ENCODE measurements at regions not wholly inside any gene's neighbourhood (a gene's known extent, or its start where the extent isn't known, plus 50 kb on each side); places are given as distances from the start of the nearest gene placed in this dataset.
A peak's percentile ranks its signal among the peaks of the same experiment; 100 is the strongest.

DNA sequence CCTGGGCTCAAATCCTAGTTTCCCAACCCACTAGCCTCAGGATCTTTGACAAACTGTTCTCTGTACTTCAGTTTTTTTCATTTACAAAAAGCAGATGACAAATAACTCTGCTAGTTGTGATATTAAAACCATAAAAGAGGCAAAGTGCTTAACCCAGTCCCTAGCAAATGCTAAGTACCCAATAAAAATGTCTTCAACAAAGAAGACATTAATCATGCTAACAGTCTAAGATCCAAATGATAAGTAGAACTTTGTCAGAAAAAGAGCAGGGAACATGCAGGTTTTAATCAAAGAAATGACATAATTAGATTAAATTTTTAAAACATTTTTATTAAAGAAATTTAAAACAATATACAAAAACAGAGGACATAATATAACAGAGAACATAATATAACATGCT, 203.0 kb upstream of the ADRA1B start:
- no peak for DNase-seq

DNA sequence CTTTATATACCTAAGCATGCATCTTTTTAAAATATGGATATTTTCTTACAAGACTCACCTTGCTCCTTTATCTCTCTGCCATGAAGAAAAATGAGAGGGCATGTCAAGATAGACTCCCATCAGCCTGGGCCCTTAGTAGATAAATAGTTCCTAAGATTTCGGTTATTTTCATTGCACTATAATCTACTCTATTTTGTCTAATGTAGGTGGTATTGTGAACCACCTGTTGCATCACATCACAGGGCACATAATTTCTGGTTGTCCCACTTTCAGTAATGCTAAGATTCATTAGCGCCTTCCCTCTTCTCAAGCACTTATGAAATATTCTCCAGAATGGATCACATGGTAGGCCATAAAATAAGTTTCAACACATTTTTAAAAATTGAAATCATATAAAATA, 202.5 kb upstream of the ADRA1B start:
- no peak for DNase-seq

DNA sequence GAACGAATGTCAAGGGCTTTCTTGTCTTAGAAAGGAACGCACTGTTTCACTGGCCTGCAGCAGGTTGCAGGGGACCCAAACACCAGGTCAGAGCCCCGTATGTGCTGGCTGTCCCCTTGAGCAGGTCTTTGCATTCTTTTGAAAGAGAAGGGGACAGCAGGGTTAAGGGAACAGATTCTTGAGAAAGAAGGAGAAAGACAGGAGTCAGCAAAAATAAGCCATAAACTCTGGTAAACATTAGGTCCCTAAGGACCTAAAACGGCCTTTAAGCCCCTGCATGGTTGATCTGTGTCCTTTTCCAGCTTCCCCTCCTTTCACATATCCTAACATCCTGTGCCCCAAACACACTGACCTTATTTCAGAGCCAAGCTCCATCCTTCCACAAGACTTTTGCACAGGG, 190.8 kb upstream of the ADRA1B start:
- no peak for DNase-seq

DNA sequence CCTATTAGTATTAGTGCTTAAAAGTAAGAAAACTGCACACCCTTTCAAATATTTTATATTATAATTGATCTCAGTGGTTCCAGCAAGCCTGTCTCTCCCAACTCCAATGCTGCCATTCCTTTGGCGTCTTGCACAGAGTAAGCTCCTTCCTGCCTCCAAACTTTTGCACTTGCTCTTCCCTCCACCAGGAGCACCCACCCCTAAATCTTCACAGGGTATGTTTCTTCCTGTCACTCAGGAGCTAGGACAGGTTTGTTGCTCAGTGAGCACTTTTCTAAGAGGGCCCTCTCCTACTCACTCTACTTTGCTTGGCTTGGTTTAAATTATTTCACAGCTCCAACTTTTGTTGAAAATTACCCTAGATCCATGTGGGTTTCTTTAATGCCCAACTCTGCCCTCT, 189.1 kb upstream of the ADRA1B start:
- no peak for DNase-seq

DNA sequence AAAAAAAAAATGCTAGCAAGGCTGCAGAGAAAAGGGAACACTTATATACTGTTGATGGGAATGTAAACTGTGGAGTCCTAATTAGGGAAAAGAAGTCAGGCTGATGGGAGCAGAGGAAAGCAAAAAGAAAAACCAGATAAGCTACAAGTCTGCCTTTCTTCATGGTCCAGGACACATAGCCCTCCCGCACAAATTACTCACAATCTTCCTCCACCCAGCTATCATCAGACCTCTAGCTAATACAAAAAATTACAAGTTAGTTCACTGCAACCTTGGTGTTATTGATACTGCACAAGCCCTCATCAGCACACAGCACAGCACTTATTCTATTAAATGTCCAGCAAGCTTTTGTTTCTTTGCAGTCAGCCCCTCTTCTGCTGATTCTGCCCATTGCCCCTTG, 186.0 kb upstream of the ADRA1B start:
- no peak for DNase-seq

DNA sequence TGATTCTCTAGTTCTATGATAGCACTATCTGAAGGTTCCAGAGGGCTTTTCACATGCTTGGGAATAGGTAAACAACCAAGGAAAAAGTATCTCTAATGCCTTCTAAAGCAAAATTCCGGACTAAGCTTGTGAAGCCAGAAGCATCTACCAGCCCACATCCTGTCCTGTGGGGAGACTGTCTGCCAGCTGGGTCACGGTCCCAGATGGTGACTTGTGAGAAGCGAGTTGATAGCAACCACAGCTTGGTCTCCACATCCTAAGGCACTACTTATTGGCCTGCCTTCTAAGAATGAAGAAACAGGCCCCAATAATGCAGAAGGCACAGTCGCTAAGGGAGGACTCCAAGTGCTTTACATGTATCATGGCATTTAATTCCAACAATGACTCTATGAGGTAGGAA, 184.1 kb upstream of the ADRA1B start:
- DNase-seq: peak; percentile 10

DNA sequence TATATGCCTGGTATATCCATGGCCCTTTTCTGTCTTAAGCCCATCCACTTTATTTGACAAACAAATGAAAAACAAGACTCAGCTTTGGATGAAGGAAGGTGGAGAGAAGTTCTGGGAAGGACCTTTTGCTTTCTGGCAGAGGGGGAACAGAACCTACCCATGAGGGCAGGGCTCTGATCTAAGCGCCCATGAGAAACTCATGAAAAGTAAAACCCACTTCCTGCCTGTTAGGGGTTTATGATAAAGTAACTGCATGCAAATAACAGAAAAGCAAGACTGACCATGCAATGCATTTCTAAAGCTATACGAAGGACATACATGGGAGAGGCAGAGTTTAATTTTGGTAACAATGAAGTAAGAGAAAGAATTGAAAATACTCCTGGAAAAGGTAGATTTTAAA, 181.9 kb upstream of the ADRA1B start:
- DNase-seq: no peak

DNA sequence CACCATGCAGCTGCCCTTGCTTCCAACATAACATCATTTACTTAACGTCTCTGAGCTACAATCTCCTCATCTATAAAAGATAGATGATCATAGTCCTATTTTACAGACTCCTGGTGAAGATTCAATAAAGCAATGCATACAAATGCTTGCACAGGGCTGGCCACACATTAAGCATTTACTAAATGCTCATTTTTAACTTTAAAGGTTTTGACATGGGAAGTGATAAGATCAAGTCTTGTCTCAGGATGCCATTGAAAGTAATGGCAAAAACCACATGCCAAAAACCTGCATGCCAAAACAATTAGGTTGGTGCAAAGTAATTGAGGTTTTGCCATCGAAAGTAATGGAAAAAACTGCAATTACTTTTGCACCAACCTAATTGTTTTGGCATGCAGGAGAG, 181.2 kb upstream of the ADRA1B start:
- DNase-seq: no peak

DNA sequence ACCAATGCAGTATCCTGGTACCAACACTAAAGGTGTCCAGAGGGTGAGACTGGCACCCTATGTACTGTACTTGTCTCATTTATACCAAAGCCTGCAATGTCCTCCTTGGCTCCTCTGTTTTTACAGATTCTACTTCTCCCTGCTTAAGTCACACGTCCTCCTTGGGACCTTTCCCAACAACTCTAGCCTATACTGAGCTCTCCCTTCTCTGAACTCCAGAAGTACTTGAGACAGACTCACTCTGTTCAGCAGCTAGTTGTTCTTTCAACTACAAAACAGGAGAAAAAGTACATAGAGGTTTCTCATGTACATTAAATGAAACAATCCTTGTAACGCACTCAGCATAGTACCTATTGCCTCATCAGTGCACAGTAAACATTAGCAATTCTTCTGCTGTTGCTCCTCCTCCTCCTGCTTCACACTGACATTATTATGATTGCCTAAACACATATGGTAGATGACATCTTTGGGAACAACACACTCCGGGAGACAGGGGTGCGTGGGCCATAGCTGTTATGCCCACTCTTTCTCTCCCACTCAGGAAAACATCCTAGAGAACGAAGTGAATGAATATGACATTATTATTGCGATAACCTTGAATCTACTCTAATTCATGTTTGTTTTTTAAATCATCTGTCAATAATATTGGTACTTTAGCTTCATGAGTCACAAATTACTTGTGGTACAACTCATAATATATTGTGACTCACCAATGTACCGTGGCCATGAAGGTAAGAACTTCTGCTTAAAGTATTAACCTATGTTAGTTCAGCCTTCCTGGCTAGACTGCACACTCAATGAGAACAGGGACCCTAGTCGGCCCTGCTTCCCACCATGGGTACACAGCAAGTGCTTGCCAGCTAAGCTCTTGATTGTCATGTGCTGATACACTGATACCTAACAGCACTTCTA, 180.3 kb upstream of the ADRA1B start:
- no peak for DNase-seq

DNA sequence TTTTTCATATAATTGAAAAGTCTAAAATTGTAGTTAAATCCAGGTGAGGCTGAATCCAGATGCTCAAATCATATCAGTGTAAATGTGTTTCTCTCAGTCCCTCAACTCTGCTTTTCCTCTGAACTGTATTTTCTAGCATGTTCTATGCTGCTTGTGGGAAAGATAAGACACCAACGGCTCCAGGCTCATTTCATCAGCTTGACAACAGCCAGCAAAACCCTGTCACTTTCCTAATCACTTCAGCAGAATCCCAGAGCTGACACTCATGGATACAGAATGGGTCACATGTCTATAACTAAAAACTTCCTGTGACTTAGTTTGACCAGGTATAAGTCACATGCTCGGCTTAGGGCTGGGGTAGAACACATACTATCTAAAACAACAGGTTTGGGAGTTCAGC, 179.4 kb upstream of the ADRA1B start:
- DNase-seq: no peak

DNA sequence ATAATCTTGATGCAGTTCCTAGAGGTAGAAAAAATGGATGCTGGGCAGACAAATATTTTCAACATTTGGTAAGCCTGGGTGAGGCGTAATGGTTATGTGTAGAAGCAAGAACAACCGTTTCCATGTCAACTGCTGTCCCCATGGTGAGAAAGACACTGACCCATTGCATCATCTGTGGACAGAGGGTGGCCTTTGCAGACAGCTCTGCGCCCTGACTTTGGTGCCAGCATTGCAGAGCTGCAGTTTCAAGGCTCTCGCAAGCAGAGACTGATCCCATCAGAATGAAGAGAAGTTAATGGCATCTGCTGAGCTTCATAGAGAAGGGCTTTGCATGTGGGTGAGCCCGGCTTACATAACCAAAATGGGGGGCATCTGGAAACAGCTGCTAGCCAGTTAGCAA, 179.0 kb upstream of the ADRA1B start:
- DNase-seq: no peak

DNA sequence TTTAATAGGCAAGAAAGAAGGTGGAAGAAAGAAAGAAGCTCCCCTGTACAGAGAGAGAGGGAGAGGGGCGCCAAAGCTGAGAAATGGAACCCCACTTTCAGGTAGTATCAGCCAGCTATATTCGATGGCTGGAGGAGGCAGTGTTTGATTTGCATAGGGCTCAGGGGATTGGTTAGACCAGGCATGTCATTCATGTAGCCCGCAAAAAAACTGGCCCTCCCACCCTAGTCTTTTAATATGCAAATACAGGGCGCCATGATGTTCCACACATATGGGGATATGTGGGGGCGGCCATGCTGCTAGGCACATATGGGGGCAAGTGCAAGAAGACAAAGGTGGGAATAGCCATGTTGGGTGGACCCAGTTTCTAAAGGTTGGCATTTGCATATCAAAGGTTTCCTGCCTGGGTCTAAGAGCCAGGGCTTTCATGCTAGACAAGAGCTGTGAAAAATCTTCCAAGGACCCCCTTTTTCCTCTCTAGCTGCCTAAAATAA, 174.4 kb upstream of the ADRA1B start:
- DNase-seq: no peak

DNA sequence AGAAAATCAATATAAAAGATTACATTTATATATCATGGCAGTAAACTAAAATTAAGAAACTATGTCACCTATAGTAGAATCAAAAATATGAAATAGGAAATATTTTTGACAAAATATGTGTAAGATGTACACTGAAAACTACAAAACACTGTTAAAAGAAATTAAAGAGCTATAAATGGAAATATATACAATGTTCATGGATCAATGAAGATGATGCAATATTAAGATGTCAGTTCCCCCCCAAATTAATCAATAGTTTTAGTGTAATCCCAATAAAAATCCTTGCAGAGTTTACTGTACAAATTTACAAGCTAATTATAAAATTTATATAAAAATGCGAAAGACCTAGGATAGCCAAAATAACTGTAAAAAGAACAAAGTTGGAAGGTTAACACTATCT, 173.0 kb upstream of the ADRA1B start:
- DNase-seq: no peak

DNA sequence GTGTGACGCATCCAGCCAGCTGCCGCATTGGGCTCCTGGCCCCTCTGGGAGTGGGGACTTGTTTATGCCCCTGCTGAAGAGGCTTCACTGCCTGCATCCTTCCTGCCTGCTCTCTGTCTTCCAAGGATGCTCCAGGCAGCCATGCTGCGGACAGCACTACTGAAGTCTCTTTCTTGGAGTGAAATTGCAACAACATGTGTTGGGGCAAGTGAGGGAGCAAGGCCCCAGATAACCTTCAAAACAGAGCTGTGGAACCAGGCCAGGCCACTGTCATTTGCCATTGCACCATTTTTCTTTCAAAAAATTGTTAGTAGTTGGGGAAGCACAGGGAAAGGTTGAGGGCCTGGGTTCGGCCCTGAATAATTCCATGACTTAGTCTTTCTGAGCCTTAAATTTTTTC, 169.6 kb upstream of the ADRA1B start:
- no peak for DNase-seq

DNA sequence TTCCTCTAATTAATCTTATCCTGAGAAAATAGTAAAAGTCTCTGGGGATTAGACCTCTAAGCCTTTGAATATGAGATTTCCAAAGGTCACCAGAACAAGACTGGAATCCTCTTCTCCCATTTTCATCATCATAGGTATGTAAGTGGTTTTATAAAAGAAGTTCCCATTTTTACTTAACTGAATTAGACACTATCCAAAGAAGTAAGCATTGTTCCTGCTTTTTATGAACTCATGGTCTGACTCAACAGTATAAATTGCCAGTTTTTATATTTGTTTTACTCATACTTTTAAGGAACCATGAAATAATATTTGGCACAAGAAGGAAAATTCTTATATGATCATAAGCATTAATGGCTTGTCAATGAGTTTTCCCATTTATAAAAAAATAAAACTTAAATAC, 167.1 kb upstream of the ADRA1B start:
- no peak for DNase-seq

DNA sequence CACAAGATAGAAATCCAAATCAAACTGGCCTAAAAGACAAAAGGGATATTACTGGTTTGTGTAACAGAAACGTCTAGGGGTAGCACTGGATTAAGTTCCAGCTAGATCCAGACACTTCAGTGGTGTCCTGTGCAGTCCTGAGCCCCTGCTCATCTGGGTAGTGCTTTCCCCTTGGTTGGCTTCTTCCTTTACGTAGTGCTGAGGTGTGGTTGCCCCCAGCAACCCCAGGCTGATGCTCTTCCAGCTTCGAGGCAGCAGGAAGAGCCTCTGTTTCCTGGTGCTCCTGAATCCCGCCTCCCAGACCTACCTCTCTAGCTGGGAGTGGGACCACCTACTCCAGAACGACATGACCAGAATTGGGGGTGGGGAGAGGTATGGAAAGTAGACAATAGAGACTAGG, 166.1 kb upstream of the ADRA1B start:
- DNase-seq: no peak

DNA sequence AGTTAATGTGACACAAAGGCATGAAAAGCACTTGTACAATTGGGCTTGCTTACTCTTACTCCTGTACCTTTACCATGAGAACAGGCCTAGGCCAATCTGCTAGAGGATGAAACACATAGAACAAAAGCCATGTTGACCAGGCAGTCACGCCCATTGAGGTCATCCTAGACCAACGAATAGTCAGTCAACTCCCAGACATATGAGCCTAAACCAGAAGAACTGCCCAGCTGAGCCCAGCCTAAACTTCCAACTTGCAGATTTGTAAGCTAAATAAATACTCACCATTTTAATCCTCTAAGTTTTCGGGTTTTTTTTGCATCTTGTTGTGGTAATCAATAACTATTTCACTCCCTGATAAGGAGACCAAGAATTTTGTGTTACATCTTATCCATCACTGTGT, 164.8 kb upstream of the ADRA1B start:
- no peak for DNase-seq

DNA sequence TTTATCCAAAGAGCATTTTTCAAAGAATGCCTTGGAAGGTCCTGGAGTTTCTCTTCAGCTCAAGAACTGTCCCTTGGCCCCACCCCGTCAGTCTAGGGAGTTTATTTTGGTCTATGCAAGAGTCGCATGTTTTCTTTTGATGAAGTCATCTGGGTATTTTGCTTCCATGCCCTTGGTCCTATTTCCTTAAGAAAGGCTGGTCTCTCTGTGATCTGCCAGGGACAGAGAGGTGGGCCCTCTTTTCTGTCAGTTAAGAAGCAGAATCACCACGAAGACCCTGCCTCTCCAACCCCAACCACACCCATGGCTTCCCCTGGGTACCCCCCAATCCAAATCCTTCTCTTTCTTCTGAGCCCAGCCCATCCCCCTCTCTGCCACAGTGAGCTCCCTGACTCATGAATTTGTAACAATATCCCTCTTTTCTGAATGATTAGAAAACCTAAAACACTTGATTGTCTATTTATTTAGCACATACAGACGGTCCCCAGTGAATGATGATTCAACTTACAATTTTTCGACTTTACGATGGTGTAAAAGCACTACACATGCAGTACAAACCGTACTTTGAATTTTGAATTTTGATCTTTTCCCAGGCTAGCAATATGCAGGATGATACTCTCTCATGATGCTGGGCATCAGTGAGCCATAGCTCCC, 163.5 kb upstream of the ADRA1B start:
- no peak for DNase-seq

DNA sequence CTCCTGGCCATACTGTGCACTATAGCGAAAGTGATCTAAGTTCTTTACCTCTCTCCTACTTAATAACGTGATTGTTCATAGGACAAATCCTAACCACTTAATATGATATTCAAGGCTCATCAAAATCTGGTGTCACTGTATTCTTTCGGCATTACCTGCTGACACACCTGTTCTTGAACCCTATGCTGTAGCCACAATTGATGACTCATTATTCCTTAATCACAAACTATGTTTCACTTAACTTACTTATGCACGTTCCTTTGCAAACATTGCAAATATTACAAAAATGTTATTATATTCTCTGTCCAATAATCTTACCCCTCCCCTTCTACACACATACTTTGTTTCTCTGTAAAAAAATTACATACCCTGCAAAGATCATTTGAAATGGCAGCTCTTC, 158.1 kb upstream of the ADRA1B start:
- no peak for DNase-seq

DNA sequence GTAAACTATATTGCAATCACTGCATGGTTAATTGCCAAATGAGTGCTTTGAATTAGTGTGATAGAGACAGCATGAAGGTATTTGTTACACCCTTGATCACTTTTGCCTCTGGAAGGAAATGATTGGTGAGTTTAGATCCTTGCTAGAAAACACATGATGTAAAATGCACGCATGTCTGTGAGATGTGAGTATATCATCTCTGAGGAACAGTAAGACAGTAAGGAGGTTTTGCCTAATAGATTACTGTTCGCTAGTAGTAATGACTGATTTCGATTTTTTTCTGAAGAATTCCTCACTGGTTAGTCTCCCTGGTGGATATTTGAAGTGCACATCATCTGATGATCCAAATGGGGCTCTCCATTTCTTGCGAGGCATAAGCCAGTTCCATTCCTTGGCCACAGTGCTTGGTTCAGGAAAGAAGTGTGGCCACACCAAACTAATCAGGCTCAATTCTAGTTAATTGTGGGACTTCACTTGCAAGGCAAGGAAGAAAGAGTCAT, 156.4 kb upstream of the ADRA1B start:
- DNase-seq: no peak

DNA sequence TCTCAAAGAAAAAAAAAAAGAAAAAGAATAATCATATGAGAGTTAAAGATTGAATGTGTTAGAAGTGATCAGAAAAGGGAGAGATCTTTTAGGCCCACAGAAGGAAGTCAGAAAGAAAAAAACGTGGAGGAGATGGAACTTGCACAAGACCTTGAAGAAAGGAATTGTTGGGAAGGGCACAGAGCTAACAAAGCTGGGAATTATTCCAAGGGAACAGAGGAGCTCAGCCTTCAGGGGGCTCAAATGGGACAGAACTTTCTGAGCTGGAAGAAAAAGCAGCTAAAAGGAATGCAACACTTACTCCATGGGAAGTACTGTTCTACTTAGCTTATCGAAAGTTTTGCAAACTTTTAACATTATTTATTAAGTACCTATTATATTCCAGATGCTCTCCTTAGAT, 153.4 kb upstream of the ADRA1B start:
- DNase-seq: no peak

DNA sequence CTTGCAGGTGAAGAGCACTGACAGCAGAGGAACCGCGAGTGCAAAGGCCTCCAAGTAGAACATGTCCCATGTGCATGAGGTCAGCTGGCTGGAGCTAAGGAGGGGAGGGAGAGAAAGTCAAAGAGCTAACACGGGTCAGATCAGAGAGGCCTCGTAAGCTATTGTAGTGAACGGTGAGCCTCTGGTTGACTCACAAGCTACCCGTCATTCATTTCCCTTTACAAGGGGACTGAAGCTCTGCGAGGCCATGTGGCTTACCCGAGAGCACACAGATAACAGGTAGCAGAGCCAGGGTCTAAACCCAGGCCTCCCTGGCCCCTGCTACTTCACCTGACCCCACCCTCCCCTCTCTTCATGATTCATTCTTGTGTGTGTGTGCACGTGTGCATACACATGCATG, 152.7 kb upstream of the ADRA1B start:
- DNase-seq: no peak

DNA sequence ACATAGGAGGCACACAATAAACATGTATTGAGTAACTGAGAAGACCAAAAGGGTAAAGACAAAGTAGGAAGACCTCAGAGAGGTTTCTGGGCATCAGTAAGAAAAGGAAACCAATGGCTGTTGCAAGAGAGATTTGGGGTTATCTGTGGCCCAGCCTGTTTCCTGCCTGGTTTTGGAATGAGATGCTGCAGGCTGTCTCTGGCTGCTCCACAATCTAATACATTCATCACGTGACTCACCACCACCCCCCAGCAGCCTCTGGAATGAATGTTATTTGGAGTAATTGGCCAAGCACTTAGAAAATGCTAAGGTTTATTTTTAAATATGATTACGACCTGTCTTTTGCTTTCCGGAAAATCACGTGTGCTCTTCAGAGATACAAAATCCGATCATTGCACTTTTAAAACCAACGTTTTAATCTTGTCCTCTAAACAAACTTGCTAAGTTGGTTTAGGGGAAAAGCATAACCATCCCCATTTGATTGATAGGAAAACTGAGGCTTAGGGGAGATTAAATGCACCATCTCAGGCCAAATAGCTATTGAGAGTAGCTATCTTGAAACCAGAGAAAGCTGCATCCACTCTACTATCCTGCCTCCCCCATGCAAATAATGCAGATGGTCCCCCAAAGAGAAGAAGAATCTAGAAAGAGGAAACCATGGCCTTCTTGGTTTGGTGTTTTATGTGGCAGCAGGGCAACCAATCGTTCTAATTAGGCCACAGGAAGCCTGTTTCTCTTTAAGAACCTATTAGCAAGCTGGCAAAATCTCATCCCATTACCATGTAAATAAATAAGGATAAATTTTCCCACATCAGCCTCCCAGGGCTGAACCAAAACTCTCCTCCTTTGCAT, 151.8 kb upstream of the ADRA1B start:
- DNase-seq: no peak

DNA sequence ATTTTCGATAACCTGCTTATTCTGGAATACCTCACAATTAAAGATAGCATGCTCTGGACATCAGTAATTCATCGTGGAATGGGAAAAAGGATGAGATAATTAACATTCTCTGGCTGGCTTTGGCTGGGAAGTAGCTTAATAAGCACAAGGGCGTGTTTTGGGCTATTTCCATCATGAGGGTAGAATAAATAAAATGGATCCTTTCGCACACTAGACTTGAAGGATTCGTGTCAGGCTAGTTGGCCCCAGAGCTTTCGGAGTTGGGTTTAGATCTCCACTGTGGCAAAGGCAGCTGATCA, 151.2 kb upstream of the ADRA1B start:
- no peak for DNase-seq
